Astrocyte (in vitro differentiated cells and primary cell): ENCODE measurements at regions not wholly inside any gene's neighbourhood (a gene's known extent, or its start where the extent isn't known, plus 50 kb on each side); places are given as distances from the start of the nearest gene placed in this dataset.

ENCODE experiments used
- DNase-seq: peaks from one replicate; pipeline ENCODE4 v3.0.0-alpha.2; 2010; ENCODE audit warnings: low read depth
- FAIRE-seq: peaks from 2 replicates; lab custom pipeline; 2011; peaks lifted over from hg19 to GRCh38; lab: Jason Lieb, UNC
- H2AFZ ChIP-seq: 2 replicates; pipeline ENCODE4 v1.6.0; 2012; ENCODE audit warnings: low read depth, low read length, inconsistent platforms
- H3K27ac ChIP-seq: 2 replicates; pipeline ENCODE4 v1.5.1; 2011; ENCODE audit warnings: low read depth, low read length, inconsistent platforms
- H3K27me3 ChIP-seq: 2 replicates; pipeline ENCODE4 v1.6.0; 2011; ENCODE audit warnings: low read length, inconsistent platforms; ENCODE audit not compliant: insufficient read depth
- H3K36me3 ChIP-seq: 2 replicates; pipeline ENCODE4 v1.5.1; 2011; ENCODE audit warnings: low read length, inconsistent platforms; ENCODE audit not compliant: insufficient read depth
- H3K4me1 ChIP-seq: 2 replicates; pipeline ENCODE4 v1.5.1; 2011; ENCODE audit warnings: low read length, inconsistent platforms; ENCODE audit not compliant: insufficient read depth
- H3K4me2 ChIP-seq: 2 replicates; pipeline ENCODE4 v1.6.0; 2012; ENCODE audit warnings: low read length, inconsistent platforms
- H3K4me3 ChIP-seq: 2 replicates; pipeline ENCODE4 v1.5.1; 2011; ENCODE audit warnings: low read depth, mild to moderate bottlenecking, low read length, inconsistent platforms; ENCODE audit not compliant: insufficient read depth
- H3K79me2 ChIP-seq: 2 replicates; pipeline ENCODE4 v1.6.0; 2012; ENCODE audit warnings: mild to moderate bottlenecking, low read length, inconsistent platforms; ENCODE audit not compliant: insufficient read depth
- H3K9ac ChIP-seq: 2 replicates; pipeline ENCODE4 v1.6.0; 2012; ENCODE audit warnings: mild to moderate bottlenecking, low read length, inconsistent platforms
- H3K9me3 ChIP-seq: 2 replicates; pipeline ENCODE4 v1.5.1; 2012; ENCODE audit warnings: low read depth, mild to moderate bottlenecking, low read length, inconsistent platforms; ENCODE audit not compliant: insufficient read depth
- H4K20me1 ChIP-seq: 2 replicates; pipeline ENCODE4 v1.6.0; 2012; ENCODE audit warnings: low read length, inconsistent platforms; ENCODE audit not compliant: insufficient read depth
- H3K27ac Mint-ChIP-seq: one replicate; pipeline ENCODE4 v1.8.0; 2021; ENCODE audit warnings: mild to moderate bottlenecking, mixed read lengths; ENCODE audit not compliant: unreplicated experiment
- H3K27me3 Mint-ChIP-seq: one replicate; pipeline ENCODE4 v1.8.0; 2021; ENCODE audit warnings: low read depth, mixed read lengths; ENCODE audit not compliant: unreplicated experiment
- H3K36me3 Mint-ChIP-seq: one replicate; pipeline ENCODE4 v1.8.0; 2021; ENCODE audit warnings: low read depth, mixed read lengths; ENCODE audit not compliant: unreplicated experiment
- H3K4me1 Mint-ChIP-seq: one replicate; pipeline ENCODE4 v1.8.0; 2021; ENCODE audit warnings: low read depth, mixed read lengths; ENCODE audit not compliant: unreplicated experiment
- H3K4me3 Mint-ChIP-seq: one replicate; pipeline ENCODE4 v1.8.0; 2021; ENCODE audit warnings: mild to moderate bottlenecking, moderate library complexity, mixed read lengths; ENCODE audit not compliant: unreplicated experiment
- H3K9me3 Mint-ChIP-seq: one replicate; pipeline ENCODE4 v1.8.0; 2021; ENCODE audit warnings: mild to moderate bottlenecking, mixed read lengths; ENCODE audit not compliant: unreplicated experiment
- CTCF ChIP-seq: IDR thresholded peaks from 2 replicates; pipeline ENCODE4 v1.5.1; 2011; ENCODE audit warnings: low read depth, mild to moderate bottlenecking, inconsistent platforms, low read length, moderate library complexity; ENCODE audit not compliant: insufficient read depth
- EZH2 ChIP-seq: IDR thresholded peaks from 2 replicates; pipeline ENCODE4 v1.6.1; 2012; ENCODE audit warnings: mild to moderate bottlenecking, low read length, inconsistent platforms; ENCODE audit not compliant: insufficient read depth

GRCh38 chr2:12658310-12658945 is 58.3 kb upstream of the TRIB2 start:
- no peaks in the 10 kb centered on the region for H3K4me1 ChIP-seq
- H2AFZ ChIP-seq: no peak overlapping the region
- Mint-ChIP-seq H3K4me1 (no peaks in the 10 kb centered on the region), H3K9me3 (no peaks in the 10 kb centered on the region), H3K36me3 (no peaks in the 10 kb centered on the region), H3K4me3 (no peak overlapping the region), H3K27me3 (peaks cover 3% of the 10 kb centered on the region), H3K27ac (no peak overlapping the region)
- H3K4me3 ChIP-seq: no peak overlapping the region
- H3K9me3 ChIP-seq: no peaks in the 10 kb centered on the region
- DNase-seq: no peak
- no peaks in the 10 kb centered on the region for H3K36me3 ChIP-seq
- no peaks in the 10 kb centered on the region for H3K27me3 ChIP-seq
- no peak overlapping the region for H3K9ac ChIP-seq
- no peak for TF ChIP-seq EZH2
- TF ChIP-seq CTCF: no peak
- H3K27ac ChIP-seq: no peak overlapping the region
- H3K4me2 ChIP-seq: no peak overlapping the region
- no peak for FAIRE-seq
- no peaks in the 10 kb centered on the region for H3K79me2 ChIP-seq
- H4K20me1 ChIP-seq: no peaks in the 10 kb centered on the region

GRCh38 chr2:12661489-12661888 is 55.2 kb upstream of the TRIB2 start:
- no peak overlapping the region for H3K4me2 ChIP-seq
- H3K4me1 Mint-ChIP-seq: peaks cover 6% of the 10 kb centered on the region
- no peaks in the 10 kb centered on the region for H3K9me3 ChIP-seq
- H2AFZ ChIP-seq: no peak overlapping the region
- FAIRE-seq: no peak
- no peak overlapping the region for H3K27ac ChIP-seq
- no peaks in the 10 kb centered on the region for H3K36me3 Mint-ChIP-seq
- H3K27me3 Mint-ChIP-seq: peaks cover 3% of the 10 kb centered on the region
- TF ChIP-seq CTCF: no peak
- no peak for TF ChIP-seq EZH2
- no peak overlapping the region for H3K27ac Mint-ChIP-seq
- no peaks in the 10 kb centered on the region for H4K20me1 ChIP-seq
- H3K4me1 ChIP-seq: no peaks in the 10 kb centered on the region
- DNase-seq: no peak
- no peaks in the 10 kb centered on the region for H3K27me3 ChIP-seq
- no peaks in the 10 kb centered on the region for H3K79me2 ChIP-seq
- H3K4me3 Mint-ChIP-seq: no peak overlapping the region
- H3K9ac ChIP-seq: no peak overlapping the region
- H3K4me3 ChIP-seq: no peak overlapping the region
- no peaks in the 10 kb centered on the region for H3K36me3 ChIP-seq
- no peaks in the 10 kb centered on the region for H3K9me3 Mint-ChIP-seq

- Histone ChIP-seq H3K36me3 (no peaks in the 10 kb centered on the region), H4K20me1 (no peaks in the 10 kb centered on the region), H3K9me3 (no peaks in the 10 kb centered on the region), H3K4me3 (no peak overlapping the region), H2AFZ (no peak overlapping the region), H3K27me3 (no peaks in the 10 kb centered on the region), H3K4me1 (no peaks in the 10 kb centered on the region), H3K27ac (no peak overlapping the region), H3K4me2 (no peak overlapping the region), H3K9ac (no peak overlapping the region), H3K79me2 (no peaks in the 10 kb centered on the region)
- FAIRE-seq: no peak
- Mint-ChIP-seq H3K27ac (no peak overlapping the region), H3K27me3 (no peaks in the 10 kb centered on the region), H3K9me3 (no peaks in the 10 kb centered on the region), H3K4me3 (no peak overlapping the region), H3K36me3 (no peaks in the 10 kb centered on the region), H3K4me1 (peaks cover 8% of the 10 kb centered on the region)
- TF ChIP-seq CTCF: no peak
- no peak for TF ChIP-seq EZH2
- DNase-seq: no peak
These were observed 53.3 kb upstream of the TRIB2 start for GRCh38 chr2:12663306-12664037.
